Psoas muscle (tissue), 7 donors: ENCODE measurements at regions not wholly inside any gene's neighbourhood (a gene's known extent, or its start where the extent isn't known, plus 50 kb on each side); places are given as distances from the start of the nearest gene placed in this dataset.

Experiments
- ATAC-seq, 4 donors: fragments of 200-7000 bp; cut with Tn5 transposase; one replicate each; pipeline ENCODE4 v1.9.1; 2020; ENCODE audit warnings: moderate library complexity in 3 of 4, mild to moderate bottlenecking in 2 of 4
- DNase-seq, 2 donors: peaks; one replicate each; pipeline ENCODE4 v3.0.0-alpha.2; 2020
- H3K27ac ChIP-seq: fragments of 200-600 bp; one replicate; pipeline ENCODE4 v1.8.0; 2022
- H3K27me3 ChIP-seq, 3 donors: fragments of 200-600 bp in 1 of 3; one replicate each; pipeline versions ENCODE4 v1.6.1 to v1.8.0; 2013 to 2022; ENCODE audit warnings: low read length in 2 of 3, mild to moderate bottlenecking in 2 of 3, moderate library complexity in 1 of 3; ENCODE audit not compliant: insufficient read depth in 3 of 3
- H3K36me3 ChIP-seq, 2 donors: fragments of 200-600 bp in 1 of 2; one replicate each; pipeline versions ENCODE4 v1.6.1 to v1.8.0; 2013 to 2022; ENCODE audit warnings: low read depth in 1 of 2, mild to moderate bottlenecking in 1 of 2, moderate library complexity in 1 of 2; ENCODE audit not compliant: insufficient read depth in 1 of 2
- H3K4me1 ChIP-seq: fragments of 200-600 bp; one replicate; pipeline ENCODE4 v1.8.0; 2022
- H3K4me3 ChIP-seq: fragments of 200-600 bp; one replicate; pipeline ENCODE4 v1.8.0; 2022; ENCODE audit warnings: mild to moderate bottlenecking
- H3K9me3 ChIP-seq: fragments of 200-600 bp; one replicate; pipeline ENCODE4 v1.8.0; 2022
- WGBS, 3 donors: extraction: QIAGEN DNeasy Blood & Tissue Kit; methylation state at CpG; one replicate each; pipeline versions ENCODE4 v1.1.6 to v1.1.7; 2013; 5-methylcytosine and 5-hydroxymethylcytosine counted together
- intact Hi-C, 2 donors: fragments of 100-400 bp; cut with DNase I; formaldehyde crosslinking; loops; one replicate each; pipeline versions ENCODE4 v1.11.0 to v1.14.2; 2022
- TF ChIP-seq, protein P1 (sequence below): fragments of 200-600 bp; IDR thresholded peaks from one replicate; pipeline ENCODE4 v1.8.0; 2022; ENCODE audit warnings: antibody characterized with exemption
- donor health status: healthy with polysubstance abuse.
- donor health status: DM: no; HTN: no; CAD: no; lungs with moderate emphysema.
- donor health status: Bipolar disorder and iron deficiency.
- donor health status: healthy.
- donor health status: DM: yes; HTN: yes; CAD: no.
- donor health status: DM: no; HTN: no; CAD: no.
- donor health status: DM: yes; HTN: yes; CAD: no.

DNA sequence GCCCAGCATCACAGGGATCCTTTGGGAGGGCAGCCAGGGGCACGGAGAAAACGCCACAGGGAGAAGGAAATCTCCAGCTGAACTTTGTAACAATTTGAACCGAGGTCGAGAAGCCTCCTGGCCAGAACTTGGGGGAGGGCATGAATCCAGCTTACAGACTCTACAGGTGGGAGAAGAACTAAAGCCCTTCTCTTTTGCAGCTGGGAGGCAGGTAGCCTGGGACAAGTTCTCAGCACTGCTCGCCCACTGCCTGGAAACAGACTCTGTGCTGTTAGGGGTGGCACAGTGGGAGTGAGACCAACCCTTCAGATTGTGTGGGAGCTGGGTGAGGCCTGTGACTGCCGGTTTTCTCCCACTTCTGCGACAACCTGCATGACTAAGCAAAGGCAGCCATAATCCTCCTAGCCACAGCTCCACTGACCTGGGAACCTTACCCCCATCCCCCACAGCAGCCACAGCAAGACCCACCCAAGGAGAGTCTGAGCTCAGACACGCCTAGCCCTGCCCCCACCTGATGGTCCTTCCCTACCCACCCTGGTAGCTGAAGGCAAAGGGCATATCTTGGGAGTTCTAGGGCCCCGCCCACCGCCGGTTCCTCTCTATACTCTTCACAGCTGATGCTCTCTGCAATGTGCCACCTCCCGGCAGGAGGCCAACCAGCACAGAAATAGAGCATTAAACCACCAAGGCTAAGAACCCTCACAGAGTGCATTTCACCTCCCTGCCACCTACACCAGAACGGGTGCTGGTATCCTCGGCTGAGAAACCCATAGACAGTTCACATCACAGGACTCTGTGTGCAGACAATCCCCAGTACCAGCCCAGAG is 136.0 kb upstream of the SIX2 start:
- TF ChIP-seq, protein P1, sequence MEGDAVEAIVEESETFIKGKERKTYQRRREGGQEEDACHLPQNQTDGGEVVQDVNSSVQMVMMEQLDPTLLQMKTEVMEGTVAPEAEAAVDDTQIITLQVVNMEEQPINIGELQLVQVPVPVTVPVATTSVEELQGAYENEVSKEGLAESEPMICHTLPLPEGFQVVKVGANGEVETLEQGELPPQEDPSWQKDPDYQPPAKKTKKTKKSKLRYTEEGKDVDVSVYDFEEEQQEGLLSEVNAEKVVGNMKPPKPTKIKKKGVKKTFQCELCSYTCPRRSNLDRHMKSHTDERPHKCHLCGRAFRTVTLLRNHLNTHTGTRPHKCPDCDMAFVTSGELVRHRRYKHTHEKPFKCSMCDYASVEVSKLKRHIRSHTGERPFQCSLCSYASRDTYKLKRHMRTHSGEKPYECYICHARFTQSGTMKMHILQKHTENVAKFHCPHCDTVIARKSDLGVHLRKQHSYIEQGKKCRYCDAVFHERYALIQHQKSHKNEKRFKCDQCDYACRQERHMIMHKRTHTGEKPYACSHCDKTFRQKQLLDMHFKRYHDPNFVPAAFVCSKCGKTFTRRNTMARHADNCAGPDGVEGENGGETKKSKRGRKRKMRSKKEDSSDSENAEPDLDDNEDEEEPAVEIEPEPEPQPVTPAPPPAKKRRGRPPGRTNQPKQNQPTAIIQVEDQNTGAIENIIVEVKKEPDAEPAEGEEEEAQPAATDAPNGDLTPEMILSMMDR = no peak

DNA sequence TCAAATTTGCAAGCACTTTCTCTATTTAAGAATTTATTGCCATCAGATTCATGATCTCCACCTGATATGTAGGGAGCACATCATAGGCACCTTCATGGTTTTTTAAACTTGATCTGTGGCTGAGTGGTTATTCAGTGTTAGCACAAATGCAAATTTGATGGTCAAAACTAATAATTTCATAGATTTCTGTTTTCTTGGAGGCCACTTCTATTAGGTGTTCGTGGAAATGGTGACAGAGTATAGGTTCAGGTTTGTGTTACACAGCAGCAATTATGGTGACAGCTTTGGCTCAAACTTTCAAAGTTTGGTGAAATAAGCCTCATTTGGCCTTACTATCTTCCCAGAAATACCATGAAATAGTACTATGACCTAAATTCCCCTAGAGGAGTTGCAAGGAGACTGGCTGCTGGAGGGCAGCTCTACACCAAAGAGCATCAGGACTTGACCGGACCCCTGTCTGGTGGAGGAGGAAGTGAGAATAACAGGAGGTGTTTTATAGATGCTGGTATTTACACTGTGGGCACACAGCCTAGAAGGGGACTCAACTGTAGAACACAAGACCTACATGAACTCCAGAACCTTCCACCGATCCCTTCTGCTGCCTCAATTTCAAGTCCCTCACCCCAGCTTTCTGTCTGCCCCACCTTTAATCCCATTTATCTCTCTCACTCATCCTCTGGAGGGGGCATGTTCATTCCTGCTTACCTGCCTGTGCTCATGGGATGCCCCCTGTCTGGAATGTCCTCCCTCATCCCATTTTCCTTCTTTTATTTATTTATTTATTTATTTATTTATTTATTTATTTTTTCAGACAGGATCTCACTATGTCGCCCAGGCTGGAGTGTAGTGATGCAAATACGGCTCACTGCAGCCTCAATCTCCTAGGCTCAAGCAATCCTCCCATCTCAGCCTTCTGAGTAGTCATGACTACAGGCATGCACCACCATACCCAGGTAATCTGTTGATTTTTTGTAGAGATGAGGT is 132.9 kb upstream of the SIX2 start:
- intact Hi-C loops = no loop called here
- H3K4me3 ChIP-seq = no peak overlapping the region
- WGBS, 3 donors = 94 to 97% (median 96%) methylated on average over 5 of the region's 5 CpGs
- TF ChIP-seq, protein P1 = no peak
- H3K9me3 ChIP-seq = no peaks in the 10 kb centered on the region
- H3K4me1 ChIP-seq = no peaks in the 10 kb centered on the region
- H3K36me3 ChIP-seq = no peaks in the 10 kb centered on the region
- no peak for DNase-seq
- no peak overlapping the region for H3K27ac ChIP-seq
- H3K27me3 ChIP-seq = peaks cover 0 to 11% (median 2%) of the 10 kb centered on the region in 3 donors
- ATAC-seq = no peak

More for the DNA sequence above, 136.0 kb upstream of the SIX2 start:
- H3K4me1 ChIP-seq = no peaks in the 10 kb centered on the region
- no peak overlapping the region for H3K27ac ChIP-seq
- H3K27me3 ChIP-seq = peaks cover 0 to 11% (median 2%) of the 10 kb centered on the region in 3 donors
- H3K36me3 ChIP-seq = no peaks in the 10 kb centered on the region
- no peak overlapping the region for H3K4me3 ChIP-seq
- WGBS, 3 donors = 76 to 81% (median 78%) methylated on average over 14 of the region's 14 CpGs
- ATAC-seq (no peak), DNase-seq (no peak)
- intact Hi-C loops = no loop called here
- no peaks in the 10 kb centered on the region for H3K9me3 ChIP-seq

DNA sequence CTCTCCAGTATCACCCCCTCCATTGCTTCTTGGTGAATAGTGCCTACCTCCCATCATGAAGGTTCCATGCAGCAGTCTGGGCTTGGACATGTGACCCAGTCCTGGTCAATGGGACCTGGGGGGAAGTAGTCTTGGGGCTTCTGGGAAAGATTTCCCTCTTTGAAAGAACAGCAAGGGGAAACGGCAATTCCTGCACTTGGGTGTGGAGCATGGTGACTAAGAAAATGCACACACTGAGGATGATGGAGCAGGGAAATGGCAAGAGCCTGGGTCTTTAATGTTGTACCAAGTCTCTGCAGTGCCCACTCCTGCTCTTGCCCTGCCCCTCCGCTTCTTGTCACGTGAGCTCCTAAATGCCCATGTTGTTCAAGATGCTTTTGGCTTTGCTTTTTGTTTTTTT is 131.4 kb upstream of the SIX2 start:
- no peak overlapping the region for H3K27ac ChIP-seq
- no peaks in the 10 kb centered on the region for H3K4me1 ChIP-seq
- 90 to 94% (median 94%) methylated on average over 3 of the region's 3 CpGs for WGBS, 3 donors
- no peaks in the 10 kb centered on the region for H3K36me3 ChIP-seq
- DNase-seq (no peak), ATAC-seq (no peak)
- intact Hi-C loops = no loop called here
- TF ChIP-seq, protein P1 = no peak
- no peaks in the 10 kb centered on the region for H3K9me3 ChIP-seq
- no peak overlapping the region for H3K4me3 ChIP-seq
- H3K27me3 ChIP-seq = peaks cover 0 to 11% (median 2%) of the 10 kb centered on the region in 3 donors

DNA sequence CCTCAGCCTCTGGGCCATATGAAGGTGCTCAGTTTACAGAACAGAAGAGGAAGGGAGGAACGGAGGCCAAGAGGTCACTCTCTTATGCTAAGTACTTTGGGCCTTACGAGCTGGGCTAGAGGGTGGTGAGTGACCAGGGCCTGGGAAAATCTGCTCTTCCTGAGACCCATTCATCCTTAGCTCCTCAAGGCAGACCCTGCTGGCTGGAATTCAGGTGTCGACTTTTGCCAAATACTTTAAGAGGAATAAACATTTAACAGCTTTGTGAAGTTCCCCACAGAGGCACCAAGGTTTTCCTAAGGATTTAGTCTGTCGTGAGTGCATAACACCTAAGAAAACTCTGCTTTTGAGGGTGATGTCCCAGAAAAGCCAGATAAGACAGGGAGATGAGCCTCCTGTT is 129.7 kb upstream of the SIX2 start:
- 91 to 94% (median 92%) methylated on average over 4 of the region's 4 CpGs for WGBS, 3 donors
- Histone ChIP-seq H3K4me3 (no peak overlapping the region), H3K27ac (no peak overlapping the region), H3K9me3 (no peaks in the 10 kb centered on the region), H3K4me1 (no peaks in the 10 kb centered on the region), H3K36me3 (no peaks in the 10 kb centered on the region), H3K27me3 (peaks cover 0 to 11% (median 0%) of the 10 kb centered on the region in 3 donors)
- intact Hi-C loops = no loop called here
- DNase-seq (no peak), ATAC-seq (no peak)
- TF ChIP-seq, protein P1 = no peak
